Cerebellar cortex (tissue), 1 donor: ENCODE measurements at regions not wholly inside any gene's neighbourhood (a gene's known extent, or its start where the extent isn't known, plus 50 kb on each side); places are given as distances from the start of the nearest gene placed in this dataset.
"Not testable (repeated sequence)": the region's sequence is repeated elsewhere in the genome, so short reads cannot be mapped to it uniquely, and the experiment has no call there.

ENCODE experiments used
- DNase-seq: peaks from one replicate; pipeline ENCODE4 v3.0.0-alpha.2; 2015; ENCODE audit warnings: low spot score

DNA sequence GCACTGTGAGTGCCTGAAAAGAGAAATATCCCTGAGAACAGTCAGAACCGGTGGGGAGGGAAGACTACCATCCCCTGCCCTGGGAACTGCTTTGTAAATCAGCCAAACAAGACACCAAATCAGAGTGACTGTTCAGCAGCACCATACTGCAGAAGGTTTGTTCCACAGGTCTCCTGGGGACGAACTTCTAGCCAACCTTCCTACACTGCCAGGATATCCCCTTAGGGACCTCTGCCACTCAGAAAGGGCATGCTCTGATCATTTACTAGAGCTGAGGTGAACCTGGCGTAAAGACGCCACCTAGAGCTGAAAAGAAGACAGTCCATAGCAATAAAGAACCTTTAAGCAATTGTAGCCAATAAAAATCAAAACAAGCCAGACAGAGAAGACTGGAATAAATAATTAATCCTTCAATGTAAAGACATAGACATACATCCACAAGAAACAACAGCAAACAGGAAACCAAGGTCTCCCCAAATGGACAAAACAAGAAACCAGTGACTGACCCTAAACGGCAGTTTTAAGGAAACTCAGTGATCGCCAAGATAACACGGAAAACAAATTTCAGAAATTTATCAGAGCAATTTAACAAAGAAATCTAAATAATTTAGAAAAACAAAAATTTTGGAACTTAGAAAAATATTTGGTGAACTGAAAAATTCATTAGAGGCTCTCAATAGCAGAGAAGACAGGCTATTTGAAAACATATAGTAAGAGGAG lies 228.1 kb upstream of the AMIGO2 start:
- peak; percentile 63 for DNase-seq

DNA sequence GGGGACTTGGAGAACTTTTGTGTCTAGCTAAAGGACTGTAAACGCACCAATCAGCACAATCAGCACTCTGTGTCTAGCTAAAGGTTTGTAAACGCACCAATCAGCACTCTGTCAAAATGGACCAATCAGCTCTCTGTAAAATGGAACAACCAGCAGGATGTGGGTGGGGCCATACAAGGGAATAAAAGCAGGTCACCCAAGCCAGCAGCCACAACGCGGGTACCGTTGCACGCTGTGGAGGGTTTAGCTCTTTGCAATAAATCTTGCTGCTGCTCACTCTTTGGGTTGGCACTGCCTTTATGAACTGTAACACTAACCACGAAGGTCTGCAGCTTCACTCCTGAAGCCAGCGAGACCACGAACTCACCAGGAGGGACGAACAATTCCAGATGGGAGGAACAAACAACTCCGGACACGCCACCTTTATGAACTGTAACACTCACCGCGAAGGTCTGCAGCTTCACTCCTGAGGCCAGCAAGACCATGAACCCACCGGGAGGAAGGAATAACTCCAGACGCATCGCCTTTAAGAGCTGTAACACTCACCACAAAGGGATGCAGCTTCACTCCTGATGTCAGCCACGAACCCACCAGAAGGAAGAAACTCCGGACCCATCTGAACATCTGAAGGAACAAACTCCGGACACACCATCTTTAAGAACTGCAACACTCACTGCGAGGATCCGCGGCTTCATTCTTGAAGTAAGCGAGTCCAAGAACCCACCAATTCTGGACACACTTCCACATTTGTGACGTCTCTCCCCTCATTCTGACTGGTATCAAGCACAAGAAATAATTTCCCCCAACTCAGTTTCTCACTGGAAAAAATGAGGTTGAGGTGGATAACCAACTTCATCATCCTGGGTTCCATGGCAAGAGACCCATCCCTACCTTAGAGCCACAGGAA lies 227.3 kb upstream of the AMIGO2 start:
- DNase-seq, result not testable (repeated sequence)

DNA sequence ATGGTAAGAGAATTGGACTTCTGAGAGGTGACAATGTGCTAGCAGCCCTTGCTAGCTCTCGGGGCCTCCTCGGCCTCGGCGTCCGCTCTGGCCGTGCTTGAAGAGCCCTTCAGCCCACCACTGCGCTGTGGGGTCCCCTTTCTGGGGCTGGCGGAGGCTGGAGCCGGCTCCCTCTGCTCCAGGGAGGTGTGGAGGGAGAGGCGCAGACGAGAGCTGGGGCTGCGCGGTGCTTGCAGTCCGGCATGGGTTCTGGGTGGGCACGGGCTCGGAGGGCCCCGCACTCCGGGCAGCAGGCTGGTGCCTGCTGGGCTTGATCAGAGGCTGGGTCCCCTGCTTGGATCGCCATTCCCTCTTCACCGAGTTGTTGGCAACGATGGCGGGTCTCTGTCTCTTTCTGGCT lies 226.4 kb upstream of the AMIGO2 start:
- DNase-seq, result no peak

DNA sequence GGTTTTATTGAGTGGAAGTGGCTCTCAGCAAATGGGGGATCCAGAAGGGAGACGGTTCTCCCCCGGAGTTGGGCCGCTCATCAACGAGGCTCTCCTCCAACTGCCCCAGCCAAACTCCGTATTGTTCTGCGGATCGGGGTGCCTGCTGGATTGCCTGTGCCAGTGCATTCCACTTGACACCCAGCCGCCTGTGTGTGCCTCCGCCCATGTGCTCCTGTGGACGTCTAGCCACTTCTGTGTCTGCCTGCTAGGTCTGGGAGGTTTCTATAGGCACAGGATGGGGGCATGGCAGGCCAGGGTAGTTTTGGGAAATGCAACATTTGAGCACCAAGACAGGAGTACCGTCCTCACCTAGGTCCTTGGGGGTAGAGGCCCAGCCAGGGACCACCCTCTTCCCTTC lies 225.7 kb upstream of the AMIGO2 start:
- DNase-seq, result no peak

DNA sequence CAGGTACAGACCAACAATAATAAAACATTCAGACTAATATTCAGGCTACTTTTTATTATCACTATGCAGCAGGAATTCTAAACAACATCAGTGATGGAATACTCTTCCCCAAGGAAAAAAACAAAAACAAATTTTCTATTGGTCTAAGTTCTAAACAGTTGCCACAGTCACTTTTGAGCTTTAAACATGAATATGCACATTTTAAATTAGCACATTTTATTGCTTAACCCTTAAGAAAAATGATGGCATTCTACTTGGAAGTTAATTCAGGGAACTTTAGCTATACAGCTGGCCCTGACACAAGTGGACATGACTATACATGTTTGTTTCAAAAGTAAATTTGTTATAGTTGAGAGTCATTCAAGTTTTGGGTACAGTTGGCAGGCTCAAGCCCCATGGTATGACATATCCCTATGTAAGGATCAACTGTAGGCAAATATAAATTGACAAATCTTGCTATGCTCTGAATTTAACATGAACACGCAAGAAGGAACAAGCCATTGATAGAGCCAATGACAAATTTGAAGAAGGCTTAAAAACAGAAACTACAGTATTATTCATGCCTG lies 224.3 kb upstream of the AMIGO2 start:
- DNase-seq, result no peak

DNA sequence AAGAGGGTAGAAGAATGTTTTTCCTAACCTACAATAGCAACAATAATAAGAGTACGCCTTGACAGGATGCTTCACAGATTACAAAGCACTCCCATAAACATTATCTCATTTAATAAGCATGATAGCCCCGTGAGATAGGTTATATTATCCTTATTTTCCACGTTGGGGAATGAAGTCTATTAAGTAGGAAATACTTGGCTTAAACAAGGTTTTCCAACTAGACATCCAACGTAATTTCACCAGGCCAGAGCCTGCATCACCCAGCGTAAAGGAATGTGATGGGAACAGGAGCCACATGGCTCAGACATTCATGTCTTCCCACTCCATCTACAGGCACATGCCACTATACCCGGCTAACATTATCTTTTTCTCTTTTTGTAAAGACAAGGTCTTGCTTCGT lies 223.4 kb upstream of the AMIGO2 start:
- no peak for DNase-seq

DNA sequence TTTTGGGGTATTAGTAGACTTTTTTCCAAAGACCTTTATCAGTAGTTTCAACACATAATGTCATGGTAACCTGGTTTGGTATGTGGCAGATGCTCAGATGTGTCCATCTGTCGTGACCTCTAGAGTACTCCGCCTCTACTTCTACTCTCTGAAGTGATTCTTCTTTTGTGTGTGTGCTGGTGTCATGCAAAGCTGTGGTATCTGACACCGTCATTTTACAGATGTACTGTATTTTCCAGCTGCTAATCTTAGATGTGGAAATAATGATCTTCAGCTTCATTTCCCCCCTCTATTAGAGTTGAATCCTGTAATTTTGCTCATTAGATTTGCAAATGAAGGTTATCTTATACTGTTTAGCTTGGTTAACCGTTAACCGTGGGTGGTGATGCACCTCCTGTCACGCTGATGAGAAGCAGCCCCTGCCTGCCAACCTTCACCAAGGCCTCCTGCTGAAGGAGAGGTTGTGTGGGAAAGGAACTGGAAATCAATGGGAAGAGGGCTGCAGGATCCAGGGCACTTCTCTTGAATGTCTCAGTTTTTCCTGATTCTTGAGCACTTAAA lies 222.4 kb upstream of the AMIGO2 start:
- DNase-seq, result no peak

DNA sequence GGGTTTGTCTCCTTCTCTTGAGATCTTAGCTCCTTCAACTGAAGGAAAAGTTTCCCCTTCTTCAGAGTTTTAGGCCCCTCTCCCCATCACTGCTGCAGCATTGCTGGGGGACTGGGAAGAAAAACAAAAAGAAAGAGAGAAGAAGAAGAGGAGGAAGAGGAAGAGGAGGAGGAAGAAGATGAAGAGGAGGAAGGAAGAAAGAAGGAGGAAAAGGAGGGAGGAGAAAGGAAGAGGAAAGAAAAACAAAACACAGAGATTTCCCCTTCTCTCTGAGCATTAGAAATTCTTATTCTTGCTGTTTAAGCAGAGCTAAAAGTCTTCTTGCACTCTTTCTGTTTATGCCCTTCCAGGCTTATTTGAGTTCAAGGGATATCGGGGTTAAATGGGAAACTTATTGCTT lies 219.8 kb upstream of the AMIGO2 start:
- DNase-seq, result no peak

DNA sequence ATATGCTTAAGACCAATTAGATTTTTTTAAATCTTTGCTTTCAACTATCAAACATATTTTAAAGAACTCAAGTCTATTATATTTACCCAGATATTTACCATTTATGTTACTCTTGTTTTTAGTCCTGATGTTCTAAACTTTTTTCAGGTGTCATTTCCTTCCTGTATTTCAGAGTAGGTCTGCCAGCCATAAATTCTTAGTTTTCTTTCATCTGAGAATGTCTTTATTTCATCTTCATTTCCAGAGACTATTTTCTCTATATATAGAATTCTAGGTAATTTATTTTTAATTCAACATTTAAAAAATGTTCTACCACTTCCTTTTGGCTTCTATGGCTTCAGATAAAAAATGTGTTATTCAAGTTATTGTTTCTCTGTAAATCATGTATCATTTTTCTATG lies 218.2 kb upstream of the AMIGO2 start:
- DNase-seq, result no peak

DNA sequence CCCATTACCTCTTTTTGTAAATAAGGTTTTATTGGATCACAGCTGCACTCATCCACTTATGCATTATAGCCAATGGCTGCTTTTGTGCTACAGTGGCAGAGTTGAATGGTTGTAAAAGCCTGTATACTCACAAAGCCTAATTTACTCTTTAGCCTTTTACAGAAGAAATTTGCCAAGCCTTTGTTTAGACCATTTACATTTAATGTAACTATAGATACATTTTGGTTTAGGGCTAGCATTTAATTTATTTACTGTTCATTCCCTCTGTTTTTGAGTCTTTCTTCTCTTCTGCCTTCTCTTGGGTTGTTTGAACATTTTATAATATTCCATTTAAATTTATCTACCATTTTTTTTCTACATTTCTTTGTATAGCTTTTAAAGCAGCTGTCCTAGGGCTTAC lies 217.1 kb upstream of the AMIGO2 start:
- no peak for DNase-seq

DNA sequence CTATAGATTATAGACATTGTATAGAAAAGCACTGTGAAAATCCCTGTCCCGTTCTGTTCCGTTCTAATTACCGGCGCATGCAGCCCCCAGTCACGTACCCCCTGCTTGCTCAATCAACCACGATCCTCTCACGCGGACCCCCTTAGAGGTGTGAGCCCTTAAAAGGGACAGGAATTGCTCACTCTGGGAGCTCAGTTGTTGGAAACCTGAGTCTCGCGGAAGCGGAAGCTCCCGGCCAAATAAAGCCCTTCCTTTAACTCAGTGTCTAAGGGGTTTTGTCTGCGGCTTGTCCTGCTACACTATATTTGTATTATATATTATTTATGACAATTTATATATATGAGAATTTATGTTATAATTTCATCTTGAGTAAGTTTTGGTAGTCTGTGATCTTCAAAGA lies 213.6 kb upstream of the AMIGO2 start:
- no peak for DNase-seq

DNA sequence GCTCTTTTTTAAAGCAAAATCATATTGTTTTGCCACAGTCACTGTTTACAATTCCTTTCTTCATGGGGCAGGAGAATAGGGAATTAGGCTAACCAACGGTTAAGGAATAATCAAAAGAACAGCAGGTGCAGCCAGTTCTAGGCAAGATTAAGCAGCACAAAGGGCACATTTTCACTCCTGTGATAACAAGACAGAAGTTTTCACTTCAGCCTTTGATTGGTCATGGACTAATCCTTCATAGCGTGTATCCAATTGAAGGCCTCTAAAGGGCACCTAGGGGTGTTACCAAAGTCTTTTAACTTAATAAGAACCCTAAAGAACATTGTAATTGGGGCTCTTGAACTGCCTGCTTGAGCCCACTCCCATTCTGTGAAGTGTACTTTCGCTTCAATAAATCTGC lies 206.9 kb upstream of the AMIGO2 start:
- no peak for DNase-seq
